Spinal cord (tissue), 9 donors: ENCODE measurements at regions not wholly inside any gene's neighbourhood (a gene's known extent, or its start where the extent isn't known, plus 50 kb on each side); places are given as distances from the start of the nearest gene placed in this dataset.

Experiments
- DNase-seq, 6 donors: peaks; one replicate each; pipeline versions ENCODE4 v3.0.0 to v3.0.0-alpha.2; 2013 to 2015; ENCODE audit warnings: low spot score in 6 of 6, low read depth in 4 of 6
- H3K27ac ChIP-seq: one replicate; pipeline ENCODE4 v1.5.1; 2013; ENCODE audit warnings: low read depth, low read length, control low read depth
- H3K27me3 ChIP-seq: one replicate; pipeline ENCODE4 v1.6.1; 2013; ENCODE audit warnings: low read length; ENCODE audit not compliant: control insufficient read depth, insufficient read depth
- H3K36me3 ChIP-seq: one replicate; pipeline ENCODE4 v1.6.1; 2013; ENCODE audit warnings: low read length; ENCODE audit not compliant: control insufficient read depth, insufficient read depth
- H3K4me1 ChIP-seq: one replicate; pipeline ENCODE4 v1.6.1; 2013; ENCODE audit warnings: low read length; ENCODE audit not compliant: control insufficient read depth, insufficient read depth
- H3K4me3 ChIP-seq: one replicate; pipeline ENCODE4 v1.5.1; 2013; ENCODE audit warnings: low read depth, low read length, control low read depth
- H3K9me3 ChIP-seq: one replicate; pipeline ENCODE4 v1.6.1; 2013; ENCODE audit warnings: low read length; ENCODE audit not compliant: control insufficient read depth, insufficient read depth
- WGBS: methylation state at CpG from one replicate; pipeline ENCODE4 v1.1.5; 2013; ENCODE audit warnings: missing lambda C conversion rate; ENCODE audit not compliant: insufficient coverage; 5-methylcytosine and 5-hydroxymethylcytosine counted together
- donor health status: healthy.

DNA sequence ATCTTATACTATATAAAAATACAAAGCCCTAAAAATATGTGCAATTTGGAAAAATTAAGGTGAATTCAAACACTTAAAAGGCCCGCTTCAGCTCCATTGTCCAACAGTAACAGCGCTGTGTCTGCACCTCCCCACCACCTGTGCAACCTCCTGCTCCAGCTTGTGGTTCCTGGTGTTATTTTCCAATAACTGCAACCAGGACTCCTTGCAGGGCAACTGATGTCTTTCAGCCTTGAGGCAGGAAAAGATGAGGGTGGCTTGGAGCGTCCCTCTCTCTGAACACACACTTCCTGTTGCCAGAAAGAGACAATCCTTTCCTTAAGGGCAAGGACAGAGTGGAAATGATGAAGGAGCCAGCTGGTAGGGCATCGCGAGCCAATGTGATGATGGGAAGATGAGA is 336.0 kb downstream of the GLRX3 start:
- Histone ChIP-seq H3K27ac (no peak overlapping the region), H3K27me3 (no peaks in the 10 kb centered on the region), H3K4me3 (no peak overlapping the region), H3K4me1 (peaks cover 13% of the 10 kb centered on the region), H3K36me3 (no peaks in the 10 kb centered on the region), H3K9me3 (no peaks in the 10 kb centered on the region)
- 83% methylated on average over 4 of the region's 5 CpGs for WGBS
- no peak for DNase-seq

DNA sequence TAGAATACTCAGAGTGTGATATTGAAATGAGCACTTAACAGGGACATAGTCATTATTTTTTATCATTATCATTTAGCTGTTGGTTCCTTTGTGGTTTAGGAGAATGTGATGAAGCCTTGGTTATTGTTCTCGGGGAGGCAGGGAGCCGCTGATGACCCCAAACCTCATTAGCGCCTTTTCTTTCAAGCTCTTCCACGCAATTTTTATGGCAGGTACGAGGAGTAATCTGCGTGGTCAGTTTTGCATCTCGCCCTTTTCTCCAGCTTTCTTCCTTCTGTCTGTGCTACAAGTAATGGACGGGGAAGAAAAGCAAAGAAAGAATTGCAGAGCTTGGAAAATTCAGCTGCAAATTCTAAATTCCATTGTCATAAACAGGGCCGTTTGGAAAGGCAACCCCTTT is 338.4 kb downstream of the GLRX3 start:
- Histone ChIP-seq H3K27me3 (no peaks in the 10 kb centered on the region), H3K27ac (no peak overlapping the region), H3K4me3 (no peak overlapping the region), H3K4me1 (peaks cover 21% of the 10 kb centered on the region), H3K36me3 (no peaks in the 10 kb centered on the region), H3K9me3 (no peaks in the 10 kb centered on the region)
- WGBS = 46% methylated on average over 7 of the region's 9 CpGs
- DNase-seq = peak in 1 of 6 donors; percentile 51

DNA sequence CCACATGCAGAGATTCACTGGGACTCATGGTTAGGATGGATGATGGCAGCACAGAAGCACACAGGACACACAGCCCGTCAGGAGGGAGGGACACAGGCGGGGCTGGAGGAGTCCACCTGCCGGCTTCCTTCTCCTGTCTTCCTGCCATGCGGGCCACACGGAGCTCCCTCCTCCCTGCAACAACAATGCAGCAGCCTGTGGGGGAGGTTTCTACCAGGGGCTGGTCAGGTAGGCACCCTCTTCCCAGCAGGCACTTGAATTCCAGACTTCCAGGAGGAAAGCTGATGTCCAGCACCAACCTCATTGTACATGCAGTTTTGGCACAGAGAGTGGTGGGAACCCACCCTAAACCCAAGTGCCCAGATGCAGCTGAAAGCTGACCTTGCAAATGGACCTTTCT is 341.2 kb downstream of the GLRX3 start:
- Histone ChIP-seq H3K4me1 (peaks cover 19% of the 10 kb centered on the region), H3K4me3 (no peak overlapping the region), H3K36me3 (no peaks in the 10 kb centered on the region), H3K27ac (no peak overlapping the region), H3K27me3 (no peaks in the 10 kb centered on the region), H3K9me3 (no peaks in the 10 kb centered on the region)
- no peak for DNase-seq
- no CpG with 5 or more reads among the region's 5 CpGs for WGBS

DNA sequence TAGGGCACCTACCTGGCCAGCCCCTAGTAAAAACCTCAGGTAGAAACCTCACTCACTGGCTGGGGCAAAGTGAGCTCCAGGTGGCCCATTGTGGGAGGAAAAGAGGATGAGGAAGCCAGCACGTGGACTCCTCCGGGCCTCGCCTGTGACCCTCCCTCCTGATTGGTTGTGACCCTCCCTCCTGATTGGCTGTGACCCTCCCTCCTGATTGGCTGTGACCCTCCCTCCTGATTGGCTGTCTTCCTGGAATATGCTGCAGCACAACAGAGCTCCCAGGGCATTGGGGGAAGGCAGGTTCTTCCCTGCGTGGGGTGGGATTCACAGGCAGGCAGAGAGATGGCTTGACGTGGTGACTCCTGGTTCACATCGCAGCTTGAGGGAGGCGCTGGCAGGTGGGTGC is 343.0 kb downstream of the GLRX3 start:
- WGBS = 89% methylated on average over 7 of the region's 7 CpGs

DNA sequence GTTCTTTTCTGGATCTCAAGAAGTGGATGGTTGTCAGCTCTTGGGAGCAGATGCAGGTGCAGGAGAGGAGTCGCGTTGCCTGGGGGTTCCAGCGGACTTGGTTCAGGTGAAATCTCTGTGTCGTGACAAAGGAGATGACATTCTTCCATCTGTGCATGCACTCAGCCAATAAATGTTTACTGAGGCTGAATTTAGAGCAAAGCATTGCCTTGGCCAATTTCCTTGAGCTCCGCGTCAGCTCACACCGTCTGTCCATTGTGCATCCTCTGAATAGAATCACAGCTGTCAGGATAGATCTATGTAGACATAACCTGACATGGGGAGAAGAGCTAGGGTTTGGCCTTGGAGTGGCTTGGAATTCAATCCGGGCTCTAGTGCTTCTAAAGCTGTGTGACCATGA is 343.7 kb downstream of the GLRX3 start:
- DNase-seq = peak in 1 of 6 donors; percentile 45
- Histone ChIP-seq H3K36me3 (no peaks in the 10 kb centered on the region), H3K27me3 (no peaks in the 10 kb centered on the region), H3K4me1 (peaks cover 26% of the 10 kb centered on the region), H3K4me3 (no peak overlapping the region), H3K27ac (no peak overlapping the region), H3K9me3 (no peaks in the 10 kb centered on the region)
- WGBS = 83% methylated on average over 5 of the region's 8 CpGs

More for the DNA sequence above, 343.0 kb downstream of the GLRX3 start:
- DNase-seq = no peak
- H3K36me3 ChIP-seq = no peaks in the 10 kb centered on the region
- no peak overlapping the region for H3K27ac ChIP-seq
- H3K27me3 ChIP-seq = no peaks in the 10 kb centered on the region
- no peaks in the 10 kb centered on the region for H3K9me3 ChIP-seq
- no peak overlapping the region for H3K4me3 ChIP-seq
- H3K4me1 ChIP-seq = peaks cover 25% of the 10 kb centered on the region

DNA sequence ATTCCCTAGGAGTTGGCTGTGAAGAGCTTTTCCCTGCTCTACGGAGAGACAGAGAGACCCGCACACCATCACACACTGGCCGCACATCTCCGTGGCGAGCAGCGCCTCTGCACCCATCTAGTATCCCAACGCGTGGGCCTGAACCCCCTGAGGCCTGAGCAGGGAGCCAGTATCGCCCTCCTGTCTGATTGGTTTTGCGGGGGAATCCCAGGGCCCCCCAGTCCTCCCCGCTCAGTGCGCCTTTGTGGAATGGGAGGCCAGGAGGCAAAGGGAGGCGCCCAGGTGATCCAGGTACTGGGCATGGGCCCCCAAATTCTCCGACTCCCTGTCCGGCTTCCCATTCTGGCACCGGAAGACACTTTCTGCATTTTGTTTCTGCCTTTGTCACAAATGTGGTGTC is 344.3 kb downstream of the GLRX3 start:
- Histone ChIP-seq H3K9me3 (no peaks in the 10 kb centered on the region), H3K36me3 (no peaks in the 10 kb centered on the region), H3K4me3 (no peak overlapping the region), H3K27ac (no peak overlapping the region), H3K27me3 (no peaks in the 10 kb centered on the region), H3K4me1 (peaks cover 26% of the 10 kb centered on the region)
- DNase-seq = no peak
- WGBS = 96% methylated on average over 15 of the region's 16 CpGs

DNA sequence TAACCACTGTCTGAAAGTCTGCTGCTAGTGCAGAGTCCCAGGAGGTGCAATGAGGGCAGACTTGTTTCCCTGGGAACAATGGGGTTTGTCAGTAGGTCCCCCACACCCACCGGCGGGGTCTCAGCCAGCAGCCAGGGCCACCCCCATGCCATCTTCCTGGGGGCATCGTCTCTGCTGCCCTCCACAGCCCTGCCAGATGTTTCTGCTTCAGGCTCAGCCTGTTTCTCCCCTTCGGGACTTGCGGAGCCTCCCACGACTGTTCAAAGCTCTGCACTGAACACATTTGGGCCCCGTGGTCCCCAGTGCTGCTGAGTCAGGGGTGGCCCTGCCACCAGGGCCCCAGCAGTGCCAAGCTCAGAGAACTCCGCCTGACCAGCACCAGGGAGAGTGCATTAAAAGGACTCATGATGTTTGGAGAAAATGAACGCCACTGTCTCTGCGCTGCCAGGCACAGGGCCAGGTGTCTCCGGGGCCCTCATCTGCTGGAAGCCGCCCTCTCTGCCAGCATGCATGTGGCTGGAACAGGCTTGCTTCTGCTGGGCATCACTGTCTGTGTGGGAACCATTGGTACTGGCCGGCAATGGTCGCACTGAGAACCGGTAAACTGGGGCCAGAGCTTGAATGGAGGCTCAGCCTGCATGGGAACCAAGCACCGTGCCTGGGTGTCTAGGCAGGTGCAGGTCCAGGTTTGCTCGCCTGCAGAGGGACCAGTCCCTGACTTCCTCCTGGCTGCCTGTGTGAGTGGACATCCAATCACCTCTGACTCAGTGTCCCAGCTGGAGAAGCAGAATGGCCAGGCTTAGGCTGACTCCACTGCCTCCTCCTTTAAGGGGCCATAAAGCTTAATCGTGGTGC is 345.1 kb downstream of the GLRX3 start:
- peaks cover 26% of the 10 kb centered on the region for H3K4me1 ChIP-seq
- H3K27ac ChIP-seq = no peak overlapping the region
- no peaks in the 10 kb centered on the region for H3K36me3 ChIP-seq
- H3K27me3 ChIP-seq = no peaks in the 10 kb centered on the region
- H3K4me3 ChIP-seq = no peak overlapping the region
- DNase-seq = no peak
- WGBS = 55% methylated on average over 16 of the region's 18 CpGs
- H3K9me3 ChIP-seq = no peaks in the 10 kb centered on the region

DNA sequence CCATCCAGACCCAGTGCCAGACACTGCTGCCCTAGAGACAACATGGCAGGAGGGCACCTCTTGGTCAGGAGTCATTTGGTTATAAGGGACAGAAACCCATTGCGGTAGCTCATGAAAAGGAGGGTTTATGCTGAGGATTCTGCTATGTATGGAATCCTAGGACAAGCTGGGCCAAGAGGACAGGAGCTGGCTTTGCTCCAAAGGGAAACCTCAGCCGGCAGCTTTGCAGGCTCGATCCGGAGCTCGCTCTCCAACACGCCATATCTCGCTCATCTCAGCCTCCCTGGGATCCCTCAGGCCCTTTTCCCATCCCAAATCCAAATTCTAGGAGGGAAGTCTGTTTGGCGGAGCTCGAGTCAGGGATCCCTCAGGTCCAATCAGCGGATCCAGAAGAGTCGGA is 345.7 kb downstream of the GLRX3 start:
- WGBS = 80% methylated on average over 6 of the region's 11 CpGs
- no peaks in the 10 kb centered on the region for H3K36me3 ChIP-seq
- no peaks in the 10 kb centered on the region for H3K27me3 ChIP-seq

DNA sequence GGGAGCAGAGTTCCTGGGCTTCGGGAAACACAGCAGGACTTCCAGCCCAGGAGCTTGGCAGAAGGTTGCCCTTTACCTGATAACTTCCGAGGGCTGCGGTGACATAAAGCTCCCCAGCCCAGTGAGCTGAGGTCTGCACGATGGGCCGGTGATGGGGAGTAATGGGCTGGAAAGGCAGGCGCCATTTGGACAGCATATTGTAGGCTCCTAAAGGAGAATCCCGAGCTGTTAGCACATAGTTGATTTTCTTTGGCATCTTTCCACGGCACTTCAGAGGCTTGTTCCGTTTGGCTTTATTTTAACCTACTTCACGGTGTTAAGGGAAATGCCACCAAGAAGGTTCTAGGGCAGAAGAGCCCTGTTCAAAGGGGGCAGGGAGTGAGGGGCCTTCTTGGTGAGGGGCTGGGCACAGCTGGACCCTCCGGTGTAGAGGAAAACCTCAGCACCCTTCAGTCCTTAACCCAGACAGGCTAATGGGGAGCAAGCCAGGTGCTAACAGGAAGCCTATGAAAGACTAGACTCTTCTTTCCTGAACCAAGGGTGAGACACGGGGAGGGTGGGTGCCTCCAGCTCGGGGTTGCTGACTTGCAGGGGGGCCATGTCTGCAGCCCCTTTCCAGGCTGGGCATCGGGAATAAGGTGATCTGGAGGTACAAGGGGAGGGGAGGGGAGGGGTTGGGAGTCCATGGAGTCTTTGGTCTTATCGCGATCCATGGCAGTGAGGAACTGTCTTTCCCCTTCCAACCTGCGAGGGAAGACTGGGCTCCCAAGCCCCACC is 347.7 kb downstream of the GLRX3 start:
- Histone ChIP-seq H3K9me3 (no peaks in the 10 kb centered on the region), H3K4me1 (peaks cover 13% of the 10 kb centered on the region), H3K36me3 (no peaks in the 10 kb centered on the region), H3K4me3 (no peak overlapping the region), H3K27me3 (no peaks in the 10 kb centered on the region), H3K27ac (no peak overlapping the region)
- DNase-seq = peak in 2 of 6 donors; percentile 81
- 54% methylated on average over 12 of the region's 17 CpGs for WGBS

More for the DNA sequence above, 345.7 kb downstream of the GLRX3 start:
- Histone ChIP-seq H3K27ac (no peak overlapping the region), H3K4me3 (no peak overlapping the region), H3K4me1 (peaks cover 24% of the 10 kb centered on the region), H3K9me3 (no peaks in the 10 kb centered on the region)
- DNase-seq = no peak
